ENCODE measurements at regions not wholly inside any gene's neighbourhood (a gene's known extent, or its start where the extent isn't known, plus 50 kb on each side); places are given as distances from the start of the nearest gene placed in this dataset.

- TF ChIP-seq EZH2 (IDR thresholded peaks at IDR 0.05; ENCODE audit: borderline replicate concordance, low read depth, low read length) = no peak
- no peak for TF ChIP-seq NFE2 (IDR thresholded peaks at IDR 0.05; ENCODE audit: low read depth)
- TF ChIP-seq, protein P1, sequence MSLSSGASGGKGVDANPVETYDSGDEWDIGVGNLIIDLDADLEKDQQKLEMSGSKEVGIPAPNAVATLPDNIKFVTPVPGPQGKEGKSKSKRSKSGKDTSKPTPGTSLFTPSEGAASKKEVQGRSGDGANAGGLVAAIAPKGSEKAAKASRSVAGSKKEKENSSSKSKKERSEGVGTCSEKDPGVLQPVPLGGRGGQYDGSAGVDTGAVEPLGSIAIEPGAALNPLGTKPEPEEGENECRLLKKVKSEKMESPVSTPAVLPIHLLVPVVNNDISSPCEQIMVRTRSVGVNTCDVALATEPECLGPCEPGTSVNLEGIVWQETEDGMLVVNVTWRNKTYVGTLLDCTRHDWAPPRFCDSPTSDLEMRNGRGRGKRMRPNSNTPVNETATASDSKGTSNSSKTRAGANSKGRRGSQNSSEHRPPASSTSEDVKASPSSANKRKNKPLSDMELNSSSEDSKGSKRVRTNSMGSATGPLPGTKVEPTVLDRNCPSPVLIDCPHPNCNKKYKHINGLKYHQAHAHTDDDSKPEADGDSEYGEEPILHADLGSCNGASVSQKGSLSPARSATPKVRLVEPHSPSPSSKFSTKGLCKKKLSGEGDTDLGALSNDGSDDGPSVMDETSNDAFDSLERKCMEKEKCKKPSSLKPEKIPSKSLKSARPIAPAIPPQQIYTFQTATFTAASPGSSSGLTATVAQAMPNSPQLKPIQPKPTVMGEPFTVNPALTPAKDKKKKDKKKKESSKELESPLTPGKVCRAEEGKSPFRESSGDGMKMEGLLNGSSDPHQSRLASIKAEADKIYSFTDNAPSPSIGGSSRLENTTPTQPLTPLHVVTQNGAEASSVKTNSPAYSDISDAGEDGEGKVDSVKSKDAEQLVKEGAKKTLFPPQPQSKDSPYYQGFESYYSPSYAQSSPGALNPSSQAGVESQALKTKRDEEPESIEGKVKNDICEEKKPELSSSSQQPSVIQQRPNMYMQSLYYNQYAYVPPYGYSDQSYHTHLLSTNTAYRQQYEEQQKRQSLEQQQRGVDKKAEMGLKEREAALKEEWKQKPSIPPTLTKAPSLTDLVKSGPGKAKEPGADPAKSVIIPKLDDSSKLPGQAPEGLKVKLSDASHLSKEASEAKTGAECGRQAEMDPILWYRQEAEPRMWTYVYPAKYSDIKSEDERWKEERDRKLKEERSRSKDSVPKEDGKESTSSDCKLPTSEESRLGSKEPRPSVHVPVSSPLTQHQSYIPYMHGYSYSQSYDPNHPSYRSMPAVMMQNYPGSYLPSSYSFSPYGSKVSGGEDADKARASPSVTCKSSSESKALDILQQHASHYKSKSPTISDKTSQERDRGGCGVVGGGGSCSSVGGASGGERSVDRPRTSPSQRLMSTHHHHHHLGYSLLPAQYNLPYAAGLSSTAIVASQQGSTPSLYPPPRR (CRISPR knock-in tag; IDR thresholded peaks at IDR 0.05; ENCODE audit: borderline replicate concordance) = no peak
- TF ChIP-seq ZNF764 (CRISPR knock-in tag; IDR thresholded peaks at IDR 0.05; ENCODE audit: low read depth) = no peak
- no peak for TF ChIP-seq CHCHD3 (CRISPR knock-in tag; IDR thresholded peaks at IDR 0.05)
- TF ChIP-seq, protein P2, sequence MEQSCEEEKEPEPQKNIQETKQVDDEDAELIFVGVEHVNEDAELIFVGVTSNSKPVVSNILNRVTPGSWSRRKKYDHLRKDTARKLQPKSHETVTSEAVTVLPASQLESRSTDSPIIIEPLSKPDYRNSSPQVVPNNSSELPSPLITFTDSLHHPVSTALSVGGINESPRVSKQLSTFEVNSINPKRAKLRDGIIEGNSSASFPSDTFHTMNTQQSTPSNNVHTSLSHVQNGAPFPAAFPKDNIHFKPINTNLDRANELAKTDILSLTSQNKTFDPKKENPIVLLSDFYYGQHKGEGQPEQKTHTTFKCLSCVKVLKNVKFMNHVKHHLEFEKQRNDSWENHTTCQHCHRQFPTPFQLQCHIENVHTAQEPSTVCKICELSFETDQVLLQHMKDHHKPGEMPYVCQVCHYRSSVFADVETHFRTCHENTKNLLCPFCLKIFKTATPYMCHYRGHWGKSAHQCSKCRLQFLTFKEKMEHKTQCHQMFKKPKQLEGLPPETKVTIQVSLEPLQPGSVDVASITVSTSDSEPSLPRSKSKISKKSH (CRISPR knock-in tag; IDR thresholded peaks at IDR 0.05) = no peak
- no peak for TF ChIP-seq ZNF449 (CRISPR knock-in tag; IDR thresholded peaks at IDR 0.05)
- TF ChIP-seq CTCF (IDR thresholded peaks at IDR 0.05 in 2 of 3, conservative IDR thresholded peaks at IDR 0.05 in 1 of 3; ENCODE audit: insufficient read depth in 2 of 3, low read depth in 1 of 3, low read length in 3 of 3) = no peak
- no peak for TF ChIP-seq TRIM24 (IDR thresholded peaks at IDR 0.05)
- no peak for TF ChIP-seq ZFP36 (IDR thresholded peaks at IDR 0.05; ENCODE audit: low read depth, low read length, partially characterized antibody)
- TF ChIP-seq GTF2E2 (tag; IDR thresholded peaks at IDR 0.05) = no peak
- TF ChIP-seq, protein P3, sequence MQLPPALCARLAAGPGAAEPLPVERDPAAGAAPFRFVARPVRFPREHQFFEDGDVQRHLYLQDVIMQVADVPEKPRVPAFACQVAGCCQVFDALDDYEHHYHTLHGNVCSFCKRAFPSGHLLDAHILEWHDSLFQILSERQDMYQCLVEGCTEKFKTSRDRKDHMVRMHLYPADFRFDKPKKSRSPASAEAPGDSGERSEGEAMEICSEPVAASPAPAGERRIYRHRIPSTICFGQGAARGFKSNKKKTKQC (CRISPR knock-in tag; IDR thresholded peaks at IDR 0.05) = no peak
- no peak for TF ChIP-seq YY1 (IDR thresholded peaks at IDR 0.05; ENCODE audit: borderline replicate concordance in 1 of 3, control insufficient read depth in 1 of 3, extremely low read depth in 1 of 3, insufficient read depth in 3 of 3, insufficient read length in 1 of 3, insufficient replicate concordance in 2 of 3, low read depth in 1 of 3, low read length in 2 of 3)
- TF ChIP-seq TARDBP (IDR thresholded peaks at IDR 0.05) = no peak
Observed at GRCh38 chr15:101120987-101121386, 130.9 kb downstream of the CHSY1 start.
